Vagina (tissue), 2 donors: ENCODE measurements at regions not wholly inside any gene's neighbourhood (a gene's known extent, or its start where the extent isn't known, plus 50 kb on each side); places are given as distances from the start of the nearest gene placed in this dataset.

ENCODE experiments used
- DNase-seq, 2 donors: peaks; one replicate each; pipeline ENCODE4 v3.0.0-alpha.2; 2017; ENCODE audit errors: extremely low spot score in 2 of 2
- H3K27ac ChIP-seq: fragments of 200-600 bp; sonication (generic); one replicate; pipeline ENCODE4 v1.5.1; 2019
- H3K27me3 ChIP-seq: fragments of 200-600 bp; sonication (generic); one replicate; pipeline ENCODE4 v1.5.1; 2019
- H3K36me3 ChIP-seq, 2 donors: fragments of 200-600 bp; sonication (generic); one replicate each; pipeline ENCODE4 v1.5.1; 2017 to 2019
- H3K4me1 ChIP-seq: fragments of 200-600 bp; sonication (generic); one replicate; pipeline ENCODE4 v1.5.1; 2019
- H3K4me3 ChIP-seq, 2 donors: fragments of 200-600 bp; sonication (generic); 1 replicate in 1 of 2; 2 replicates in 1 of 2; pipeline ENCODE4 v1.5.1; 2016 to 2019
- H3K9me3 ChIP-seq: fragments of 200-600 bp; sonication (generic); one replicate; pipeline ENCODE4 v1.5.1; 2019
- CTCF ChIP-seq, 3 experiments: fragments of 450-650 bp in 2 of 3; fragments of 200-600 bp in 1 of 3; sonication (generic) in 1 of 3; IDR thresholded peaks; one replicate each; pipeline ENCODE4 v1.5.1; 2017 to 2019; ENCODE audit warnings: antibody characterized with exemption in 3 of 3, mild to moderate bottlenecking in 2 of 3, moderate library complexity in 2 of 3
- POLR2A ChIP-seq, 2 donors: fragments of 450-650 bp; IDR thresholded peaks; one replicate each; pipeline ENCODE4 v1.6.1; 2017; ENCODE audit warnings: antibody characterized with exemption in 2 of 2, mild to moderate bottlenecking in 2 of 2, moderate library complexity in 2 of 2
- POLR2AphosphoS5 ChIP-seq, 2 donors: sonication (generic); formaldehyde crosslinking; IDR thresholded peaks; one replicate each; pipeline ENCODE4 v1.9.0; 2017; ENCODE audit warnings: antibody characterized with exemption in 2 of 2, mild to moderate bottlenecking in 2 of 2, low read depth in 1 of 2; ENCODE audit not compliant: insufficient read depth in 1 of 2
- intact Hi-C: fragments of 100-400 bp; cut with DNase I; formaldehyde crosslinking; loops from one replicate; pipeline ENCODE4 v1.15.1; 2023

- H3K36me3 ChIP-seq: no peaks in the 10 kb centered on the region
- intact Hi-C loops: no loop called here
- H3K4me1 ChIP-seq: no peaks in the 10 kb centered on the region
- H3K4me3 ChIP-seq: no peak overlapping the region
- no peaks in the 10 kb centered on the region for H3K9me3 ChIP-seq
- no peaks in the 10 kb centered on the region for H3K27me3 ChIP-seq
- TF ChIP-seq POLR2A (IDR thresholded peaks at IDR 0.05): no peak
- no peak for TF ChIP-seq CTCF (IDR thresholded peaks at IDR 0.05)
- no peak for TF ChIP-seq POLR2AphosphoS5 (IDR thresholded peaks at IDR 0.05; ENCODE audit: insufficient read depth in 1 of 2, low read depth in 1 of 2)
- H3K27ac ChIP-seq: no peak overlapping the region
- no peak for DNase-seq
Measured at GRCh38 chr1:83787246-83787998, 211.5 kb downstream of the TTLL7 start.

- H3K9me3 ChIP-seq: no peaks in the 10 kb centered on the region
- TF ChIP-seq CTCF (IDR thresholded peaks at IDR 0.05) (no peak), POLR2AphosphoS5 (IDR thresholded peaks at IDR 0.05; ENCODE audit: insufficient read depth in 1 of 2, low read depth in 1 of 2) (no peak), POLR2A (IDR thresholded peaks at IDR 0.05) (no peak)
- no peak overlapping the region for H3K4me3 ChIP-seq
- H3K4me1 ChIP-seq: no peaks in the 10 kb centered on the region
- no peaks in the 10 kb centered on the region for H3K36me3 ChIP-seq
- H3K27me3 ChIP-seq: no peaks in the 10 kb centered on the region
- no peak overlapping the region for H3K27ac ChIP-seq
- intact Hi-C loops: no loop called here
- no peak for DNase-seq
Measured at GRCh38 chr1:83781667-83782066, 217.3 kb downstream of the TTLL7 start.

DNA sequence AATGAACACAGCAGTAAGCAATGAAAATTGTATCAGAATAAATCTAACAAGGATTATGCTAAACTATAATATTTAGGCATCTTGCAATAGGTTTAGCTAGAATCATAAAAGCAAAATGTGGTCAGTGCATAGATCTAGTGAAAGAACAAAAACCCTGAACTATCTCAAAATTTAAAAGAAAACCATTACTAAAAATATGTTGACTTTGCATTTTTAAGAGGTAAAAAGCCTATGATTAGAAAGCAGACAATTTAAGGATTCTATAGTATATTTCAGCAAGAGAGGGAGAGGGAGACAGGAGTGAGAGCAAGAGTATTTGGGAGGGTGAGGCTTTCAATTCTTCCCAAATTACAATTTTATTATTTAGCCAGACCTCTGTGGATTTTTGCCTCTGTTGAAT is 219.4 kb downstream of the TTLL7 start:
- intact Hi-C loops: no loop called here
- Histone ChIP-seq H3K36me3 (no peaks in the 10 kb centered on the region), H3K9me3 (no peaks in the 10 kb centered on the region), H3K4me1 (no peaks in the 10 kb centered on the region), H3K4me3 (no peak overlapping the region), H3K27me3 (no peaks in the 10 kb centered on the region), H3K27ac (no peak overlapping the region)
- DNase-seq: no peak
- TF ChIP-seq POLR2AphosphoS5 (IDR thresholded peaks at IDR 0.05; ENCODE audit: insufficient read depth in 1 of 2, low read depth in 1 of 2): no peak
- TF ChIP-seq POLR2A (IDR thresholded peaks at IDR 0.05): no peak
- TF ChIP-seq CTCF (IDR thresholded peaks at IDR 0.05): no peak

GRCh38 chr1:83777758-83778101 is 221.2 kb downstream of the TTLL7 start:
- no peak for DNase-seq
- no peak overlapping the region for H3K4me3 ChIP-seq
- no peak for TF ChIP-seq POLR2A (IDR thresholded peaks at IDR 0.05)
- no peak for TF ChIP-seq CTCF (IDR thresholded peaks at IDR 0.05)
- no peak for TF ChIP-seq POLR2AphosphoS5 (IDR thresholded peaks at IDR 0.05; ENCODE audit: insufficient read depth in 1 of 2, low read depth in 1 of 2)
- H3K27ac ChIP-seq: no peak overlapping the region
- H3K4me1 ChIP-seq: no peaks in the 10 kb centered on the region
- no peaks in the 10 kb centered on the region for H3K36me3 ChIP-seq
- no peaks in the 10 kb centered on the region for H3K9me3 ChIP-seq
- no peaks in the 10 kb centered on the region for H3K27me3 ChIP-seq
- intact Hi-C loops: no loop called here

GRCh38 chr1:83776913-83777757 is 221.8 kb downstream of the TTLL7 start:
- no peaks in the 10 kb centered on the region for H3K36me3 ChIP-seq
- no peaks in the 10 kb centered on the region for H3K9me3 ChIP-seq
- no peak overlapping the region for H3K27ac ChIP-seq
- DNase-seq: no peak
- intact Hi-C loops: no loop called here
- TF ChIP-seq POLR2A (IDR thresholded peaks at IDR 0.05) (no peak), CTCF (IDR thresholded peaks at IDR 0.05) (no peak), POLR2AphosphoS5 (IDR thresholded peaks at IDR 0.05; ENCODE audit: insufficient read depth in 1 of 2, low read depth in 1 of 2) (no peak)
- no peaks in the 10 kb centered on the region for H3K4me1 ChIP-seq
- H3K4me3 ChIP-seq: no peak overlapping the region
- no peaks in the 10 kb centered on the region for H3K27me3 ChIP-seq
